NCI-H524 (cell line): ENCODE measurements at regions not wholly inside any gene's neighbourhood (a gene's known extent, or its start where the extent isn't known, plus 50 kb on each side); places are given as distances from the start of the nearest gene placed in this dataset.
"Not testable (repeated sequence)": the region's sequence is repeated elsewhere in the genome, so short reads cannot be mapped to it uniquely, and the experiment has no call there.

ENCODE experiments used
- DNase-seq, 2 experiments: peaks; one replicate each; lab custom pipeline; 2025; lab: John Stamatoyannopoulos, UW

- DNase-seq: peak in 1 of 2 experiments; percentile 21
Observed at GRCh38 chr14:28243600-28243999, 523.0 kb upstream of the FOXG1 start.

- no peak for DNase-seq
Observed at GRCh38 chr14:28245216-28245615, 521.4 kb upstream of the FOXG1 start.

- DNase-seq: peak; percentile 79 to 97
Observed at GRCh38 chr14:28247491-28247890, 519.1 kb upstream of the FOXG1 start.

GRCh38 chr14:28252124-28252523, 514.5 kb upstream of the FOXG1 start:
- not testable (repeated sequence) for DNase-seq

GRCh38 chr14:28254768-28255167, 511.8 kb upstream of the FOXG1 start:
- no peak for DNase-seq

GRCh38 chr14:28264306-28264705, 502.3 kb upstream of the FOXG1 start:
- DNase-seq: peak in 1 of 2 experiments; percentile 28

- DNase-seq: no peak
Observed at GRCh38 chr14:28272270-28272669, 494.3 kb upstream of the FOXG1 start.

GRCh38 chr14:28280530-28280929, 486.1 kb upstream of the FOXG1 start:
- no peak for DNase-seq

GRCh38 chr14:28280997-28281598, 485.5 kb upstream of the FOXG1 start:
- DNase-seq: no peak

- DNase-seq: no peak
Observed at GRCh38 chr14:28284546-28285300, 481.9 kb upstream of the FOXG1 start.

- DNase-seq: peak in 1 of 2 experiments; percentile 9
Observed at GRCh38 chr14:28294834-28295440, 471.6 kb upstream of the FOXG1 start.

- DNase-seq: no peak
Observed at GRCh38 chr14:28297559-28297958, 469.0 kb upstream of the FOXG1 start.

- no peak for DNase-seq
Observed at GRCh38 chr14:28298156-28298555, 468.4 kb upstream of the FOXG1 start.

GRCh38 chr14:28299227-28299626, 467.4 kb upstream of the FOXG1 start:
- no peak for DNase-seq

GRCh38 chr14:28300356-28300755, 466.2 kb upstream of the FOXG1 start:
- no peak for DNase-seq

GRCh38 chr14:28301179-28301578, 465.4 kb upstream of the FOXG1 start:
- DNase-seq: no peak

- DNase-seq: no peak
Observed at GRCh38 chr14:28303248-28303647, 463.3 kb upstream of the FOXG1 start.

GRCh38 chr14:28305938-28306337, 460.6 kb upstream of the FOXG1 start:
- DNase-seq: no peak

GRCh38 chr14:28307506-28307905, 459.1 kb upstream of the FOXG1 start:
- no peak for DNase-seq

- DNase-seq: no peak
Observed at GRCh38 chr14:28308734-28309133, 457.9 kb upstream of the FOXG1 start.

- DNase-seq: not testable (repeated sequence)
Observed at GRCh38 chr14:28317890-28318675, 448.5 kb upstream of the FOXG1 start.

GRCh38 chr14:28321475-28322244, 444.9 kb upstream of the FOXG1 start:
- peak in 1 of 2 experiments; percentile 40 for DNase-seq
